Osteoblast (primary cell): ENCODE measurements at regions not wholly inside any gene's neighbourhood (a gene's known extent, or its start where the extent isn't known, plus 50 kb on each side); places are given as distances from the start of the nearest gene placed in this dataset.

Experiments used
- DNase-seq: peaks from one replicate; pipeline ENCODE4 v3.0.0; 2011; ENCODE audit warnings: low spot score, mixed read lengths; ENCODE audit not compliant: insufficient read length; ENCODE audit errors: missing footprints
- H2AFZ ChIP-seq: 2 replicates; pipeline ENCODE4 v1.6.0; 2011; ENCODE audit warnings: mild to moderate bottlenecking, low read length
- H3K27ac ChIP-seq: 2 replicates; pipeline ENCODE4 v1.5.1; 2011; ENCODE audit warnings: mild to moderate bottlenecking, low read depth, low read length, moderate library complexity
- H3K27me3 ChIP-seq: 2 replicates; pipeline ENCODE4 v1.6.0; 2012; ENCODE audit warnings: mild to moderate bottlenecking, control low read depth, inconsistent platforms, low read length, moderate library complexity; ENCODE audit not compliant: insufficient read depth
- H3K36me3 ChIP-seq: 2 replicates; pipeline ENCODE4 v1.5.1; 2011; ENCODE audit warnings: mild to moderate bottlenecking, low read length, control low read depth, moderate library complexity; ENCODE audit not compliant: insufficient read depth
- H3K4me1 ChIP-seq: 2 replicates; pipeline ENCODE4 v1.5.1; 2011; ENCODE audit warnings: mild to moderate bottlenecking, low read length, control low read depth, moderate library complexity; ENCODE audit not compliant: insufficient read depth
- H3K4me2 ChIP-seq: 2 replicates; pipeline ENCODE4 v1.6.0; 2011; ENCODE audit warnings: mild to moderate bottlenecking, low read length; ENCODE audit not compliant: insufficient read depth
- H3K4me3 ChIP-seq: fragments of 200-600 bp; sonication (generic); 3 replicates; pipeline ENCODE4 v1.5.1; 2012; ENCODE audit warnings: mild to moderate bottlenecking, low read length, inconsistent platforms; ENCODE audit not compliant: insufficient read depth
- H3K79me2 ChIP-seq: 2 replicates; pipeline ENCODE4 v1.6.0; 2012; ENCODE audit warnings: mild to moderate bottlenecking, low read length, control low read depth, inconsistent platforms; ENCODE audit not compliant: insufficient read depth
- H3K9me3 ChIP-seq: 2 replicates; pipeline ENCODE4 v1.5.1; 2011; ENCODE audit warnings: low read depth, low read length, control low read depth
- H4K20me1 ChIP-seq: 2 replicates; pipeline ENCODE4 v1.6.0; 2012; ENCODE audit warnings: mild to moderate bottlenecking, low read length, control low read depth; ENCODE audit not compliant: insufficient read depth
- CTCF ChIP-seq: IDR thresholded peaks from 2 replicates; pipeline ENCODE4 v1.5.1; 2011; ENCODE audit warnings: mild to moderate bottlenecking, low read depth, low read length, moderate library complexity; ENCODE audit errors: extremely low read depth

DNA sequence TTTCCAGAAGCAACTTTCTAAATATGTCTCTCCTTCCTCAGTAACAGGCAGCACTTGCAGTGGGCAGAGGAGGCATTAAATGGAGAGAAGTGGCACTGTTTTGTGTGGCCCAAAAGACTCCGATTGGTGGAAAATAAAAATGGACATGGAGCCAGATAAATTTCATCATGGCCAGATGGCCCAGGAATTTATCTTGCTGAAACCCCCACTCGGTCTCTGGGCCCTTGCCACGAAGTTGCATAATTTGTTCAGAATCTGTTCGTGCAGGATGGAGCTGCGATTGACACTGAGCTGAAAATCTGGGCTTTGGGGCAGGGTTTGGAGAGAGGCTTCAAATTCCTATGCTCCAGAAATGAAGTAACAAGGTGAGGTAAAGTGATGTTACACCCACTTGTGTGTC, 65.5 kb downstream of the C11orf91 start:
- TF ChIP-seq CTCF, result no peak
- no peak for DNase-seq
- H3K27me3 ChIP-seq, result no peaks in the 10 kb centered on the region
- peak overlapping the region; percentile 37 for H3K27ac ChIP-seq
- H3K4me1 ChIP-seq, result peaks cover 31% of the 10 kb centered on the region
- H3K4me3 ChIP-seq, result no peak overlapping the region
- no peaks in the 10 kb centered on the region for H4K20me1 ChIP-seq
- peak overlapping the region; percentile 4 for H3K4me2 ChIP-seq
- H3K79me2 ChIP-seq, result no peaks in the 10 kb centered on the region
- no peaks in the 10 kb centered on the region for H3K36me3 ChIP-seq
- H2AFZ ChIP-seq, result no peak overlapping the region
- H3K9me3 ChIP-seq, result no peaks in the 10 kb centered on the region

GRCh38 chr11:33634291-33634834, 66.3 kb downstream of the C11orf91 start:
- Histone ChIP-seq H2AFZ (peak overlapping the region; percentile 11), H3K79me2 (no peaks in the 10 kb centered on the region), H3K4me2 (peak overlapping the region; percentile 4), H3K27me3 (no peaks in the 10 kb centered on the region), H3K4me3 (no peak overlapping the region), H3K4me1 (peaks cover 31% of the 10 kb centered on the region), H3K36me3 (no peaks in the 10 kb centered on the region), H4K20me1 (no peaks in the 10 kb centered on the region), H3K9me3 (no peaks in the 10 kb centered on the region), H3K27ac (peak overlapping the region; percentile 37)
- DNase-seq, result no peak
- no peak for TF ChIP-seq CTCF

DNA sequence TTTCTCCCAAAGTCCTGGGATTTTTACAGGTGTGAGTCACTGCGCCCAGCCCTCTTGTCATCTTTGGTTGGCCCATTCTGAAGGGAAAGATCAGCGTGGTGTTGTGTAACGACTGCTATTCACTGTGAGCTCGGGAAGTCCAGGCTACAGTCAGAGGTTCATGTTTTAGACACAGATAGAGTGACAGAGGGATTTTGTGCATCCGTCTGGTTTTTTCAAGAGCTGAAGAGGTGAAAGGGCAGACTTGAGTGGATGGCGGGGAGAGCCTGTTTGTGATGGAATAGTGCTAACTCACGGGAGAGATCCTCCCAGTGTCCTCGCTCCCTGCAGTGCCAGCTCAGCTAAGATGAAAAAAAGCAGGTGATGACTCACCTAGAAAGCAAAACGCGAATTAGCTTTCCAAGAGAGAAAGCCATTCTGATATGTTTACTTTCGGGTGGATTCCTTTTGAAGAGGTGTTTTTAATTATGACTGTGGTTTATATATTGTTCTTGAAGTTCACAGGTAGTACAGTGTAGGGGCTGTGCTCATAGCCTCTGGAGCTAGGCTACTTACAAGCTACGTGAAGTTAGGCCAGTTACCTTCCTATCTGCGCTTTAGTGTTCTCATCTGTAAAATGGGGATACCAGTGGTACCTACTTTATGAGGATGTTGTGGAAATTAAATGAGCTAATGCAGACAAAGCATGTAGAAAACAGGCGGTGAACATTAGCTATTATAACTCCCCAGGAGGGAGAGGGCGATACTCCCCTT, 67.2 kb downstream of the C11orf91 start:
- Histone ChIP-seq H3K4me1 (peaks cover 31% of the 10 kb centered on the region), H4K20me1 (no peaks in the 10 kb centered on the region), H3K4me3 (no peak overlapping the region), H3K27me3 (no peaks in the 10 kb centered on the region), H2AFZ (peak overlapping the region; percentile 49), H3K79me2 (no peaks in the 10 kb centered on the region), H3K4me2 (peak overlapping the region; percentile 62), H3K27ac (peak overlapping the region; percentile 59), H3K9me3 (no peaks in the 10 kb centered on the region), H3K36me3 (no peaks in the 10 kb centered on the region)
- DNase-seq, result peak; percentile 85
- TF ChIP-seq CTCF, result no peak

GRCh38 chr11:33631749-33632091, 68.9 kb downstream of the C11orf91 start:
- H3K36me3 ChIP-seq, result no peaks in the 10 kb centered on the region
- no peaks in the 10 kb centered on the region for H3K9me3 ChIP-seq
- no peaks in the 10 kb centered on the region for H3K79me2 ChIP-seq
- no peak for TF ChIP-seq CTCF
- no peak overlapping the region for H2AFZ ChIP-seq
- no peak overlapping the region for H3K4me3 ChIP-seq
- H3K4me2 ChIP-seq, result no peak overlapping the region
- peaks cover 31% of the 10 kb centered on the region for H3K4me1 ChIP-seq
- H3K27me3 ChIP-seq, result no peaks in the 10 kb centered on the region
- H4K20me1 ChIP-seq, result no peaks in the 10 kb centered on the region
- H3K27ac ChIP-seq, result no peak overlapping the region
- no peak for DNase-seq
